Ovary (tissue), 7 donors: ENCODE measurements at regions not wholly inside any gene's neighbourhood (a gene's known extent, or its start where the extent isn't known, plus 50 kb on each side); places are given as distances from the start of the nearest gene placed in this dataset.

Experiments used
- DNase-seq, 5 donors: peaks; one replicate each; pipeline ENCODE4 v3.0.0-alpha.2; 2019 to 2020
- H3K27ac ChIP-seq, 2 donors: fragments of 200-600 bp; one replicate each; pipeline versions ENCODE4 v1.5.1 to v1.8.0; 2019 to 2022
- H3K27me3 ChIP-seq: fragments of 200-600 bp; one replicate; pipeline ENCODE4 v1.8.0; 2022
- H3K36me3 ChIP-seq: fragments of 200-600 bp; sonication (generic); one replicate; pipeline ENCODE4 v1.5.1; 2019
- H3K4me1 ChIP-seq: one replicate; pipeline ENCODE4 v1.8.1; 2013; ENCODE audit warnings: mild to moderate bottlenecking, moderate library complexity; ENCODE audit not compliant: insufficient read depth
- H3K4me3 ChIP-seq: fragments of 200-600 bp; sonication (generic); one replicate; pipeline ENCODE4 v1.5.1; 2017
- H3K9me3 ChIP-seq, 2 donors: fragments of 200-600 bp in 1 of 2; sonication (generic) in 1 of 2; one replicate each; pipeline versions ENCODE4 v1.5.1 to v1.8.1; 2013 to 2019; ENCODE audit warnings: mild to moderate bottlenecking in 1 of 2, moderate library complexity in 1 of 2
- EP300 ChIP-seq: sonication (generic); formaldehyde crosslinking; IDR thresholded peaks from one replicate; pipeline ENCODE4 v1.6.1; 2017; ENCODE audit warnings: antibody characterized with exemption
- POLR2A ChIP-seq: fragments of 450-650 bp; IDR thresholded peaks from one replicate; pipeline ENCODE4 v1.6.1; 2017; ENCODE audit warnings: antibody characterized with exemption, mild to moderate bottlenecking, moderate library complexity
- WGBS, 3 donors: extraction: QIAGEN DNeasy Blood & Tissue Kit in 1 of 3; methylation state at CpG; one replicate each; pipeline versions ENCODE4 v1.1.5 to v1.1.7; 2013 to 2017; 5-methylcytosine and 5-hydroxymethylcytosine counted together
- intact Hi-C, 4 donors: fragments of 100-400 bp; cut with DNase I; formaldehyde crosslinking; loops; one replicate each; pipeline versions ENCODE4 v1.11.0 to v1.15.1; 2022 to 2023
- TF ChIP-seq, protein P1 (sequence below), 3 donors: fragments of 450-650 bp in 2 of 3; fragments of 200-600 bp in 1 of 3; IDR thresholded peaks; one replicate each; pipeline versions ENCODE4 v1.5.1 to v1.8.0; 2016 to 2022; ENCODE audit warnings: antibody characterized with exemption in 3 of 3, mild to moderate bottlenecking in 1 of 3
- donor health status: DM: no; HTN: no; CAD: no; lungs with moderate emphysema.
- donor health status: DM: no; HTN: no; CAD: no.
- donor health status: Bipolar disorder and iron deficiency.
- donor health status: DM: no; HTN: no; CAD: no.
- donor health status: DM: yes; HTN: yes; CAD: no.

DNA sequence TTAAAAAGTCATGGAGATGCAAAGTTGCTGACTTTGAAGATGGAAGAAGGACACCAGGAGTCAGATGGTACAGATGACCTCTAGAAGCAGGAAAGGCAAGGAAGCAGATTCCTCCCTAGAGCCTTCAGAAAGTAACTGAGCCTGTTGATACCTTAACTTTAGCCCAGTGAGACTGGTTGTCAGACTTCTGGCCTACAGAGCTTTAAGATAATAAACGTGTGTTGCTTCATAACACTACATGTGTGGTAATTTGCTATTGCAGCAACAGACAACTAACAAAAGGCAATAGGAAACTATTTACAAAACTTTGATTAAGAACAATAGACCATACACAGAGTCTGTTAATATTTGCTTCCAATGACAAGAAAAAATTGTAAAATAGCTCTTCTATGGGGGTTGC lies 102.0 kb upstream of the USP38 start:
- no peaks in the 10 kb centered on the region for H3K9me3 ChIP-seq
- WGBS, 3 donors: 49 to 64% (median 55%) methylated on average over 1 of the region's 1 CpG
- H3K36me3 ChIP-seq: no peaks in the 10 kb centered on the region
- TF ChIP-seq POLR2A (no peak), EP300 (no peak)
- TF ChIP-seq, protein P1, sequence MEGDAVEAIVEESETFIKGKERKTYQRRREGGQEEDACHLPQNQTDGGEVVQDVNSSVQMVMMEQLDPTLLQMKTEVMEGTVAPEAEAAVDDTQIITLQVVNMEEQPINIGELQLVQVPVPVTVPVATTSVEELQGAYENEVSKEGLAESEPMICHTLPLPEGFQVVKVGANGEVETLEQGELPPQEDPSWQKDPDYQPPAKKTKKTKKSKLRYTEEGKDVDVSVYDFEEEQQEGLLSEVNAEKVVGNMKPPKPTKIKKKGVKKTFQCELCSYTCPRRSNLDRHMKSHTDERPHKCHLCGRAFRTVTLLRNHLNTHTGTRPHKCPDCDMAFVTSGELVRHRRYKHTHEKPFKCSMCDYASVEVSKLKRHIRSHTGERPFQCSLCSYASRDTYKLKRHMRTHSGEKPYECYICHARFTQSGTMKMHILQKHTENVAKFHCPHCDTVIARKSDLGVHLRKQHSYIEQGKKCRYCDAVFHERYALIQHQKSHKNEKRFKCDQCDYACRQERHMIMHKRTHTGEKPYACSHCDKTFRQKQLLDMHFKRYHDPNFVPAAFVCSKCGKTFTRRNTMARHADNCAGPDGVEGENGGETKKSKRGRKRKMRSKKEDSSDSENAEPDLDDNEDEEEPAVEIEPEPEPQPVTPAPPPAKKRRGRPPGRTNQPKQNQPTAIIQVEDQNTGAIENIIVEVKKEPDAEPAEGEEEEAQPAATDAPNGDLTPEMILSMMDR (IDR thresholded peaks at IDR 0.05): no peak
- intact Hi-C loops: no loop called here
- no peaks in the 10 kb centered on the region for H3K4me1 ChIP-seq
- no peak overlapping the region for H3K4me3 ChIP-seq
- H3K27ac ChIP-seq: no peak overlapping the region
- DNase-seq: no peak
- H3K27me3 ChIP-seq: no peaks in the 10 kb centered on the region

DNA sequence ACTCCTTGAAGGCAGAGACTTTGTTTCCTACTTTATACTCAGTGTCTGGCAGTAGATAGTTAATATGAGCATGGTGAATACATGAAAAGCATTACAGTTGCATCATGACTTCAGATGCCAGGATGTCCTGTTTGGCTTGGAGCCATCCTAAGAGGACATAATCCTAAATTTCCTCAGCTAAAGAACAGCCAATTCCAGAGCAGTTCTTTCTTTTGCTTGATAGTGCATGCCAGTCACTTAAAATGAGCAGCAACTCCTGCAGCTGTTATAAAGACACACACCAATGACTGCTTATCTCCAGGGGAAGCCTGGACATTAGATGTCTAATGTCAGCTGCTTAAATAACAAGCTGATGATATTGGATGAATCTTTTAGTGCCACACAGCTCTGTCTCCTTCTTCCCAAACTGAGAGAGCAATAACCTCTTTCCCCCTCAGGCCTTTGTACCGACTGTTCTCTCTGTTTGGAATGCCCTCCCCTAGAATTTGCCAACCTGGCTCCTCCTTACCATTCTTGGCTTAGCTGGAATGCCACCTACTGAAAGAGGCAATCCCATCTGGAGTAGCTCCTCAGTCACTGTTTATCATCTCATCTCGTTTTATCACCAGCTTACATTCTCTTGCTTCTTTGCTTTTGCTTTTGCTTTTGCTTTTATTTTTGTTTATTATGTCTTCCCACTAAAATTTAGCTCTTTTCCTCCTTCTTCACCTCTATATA lies 100.8 kb upstream of the USP38 start:
- 53 to 70% (median 61%) methylated on average over 2 of the region's 2 CpGs for WGBS, 3 donors
- Histone ChIP-seq H3K4me1 (no peaks in the 10 kb centered on the region), H3K4me3 (no peak overlapping the region), H3K27ac (no peak overlapping the region), H3K36me3 (no peaks in the 10 kb centered on the region), H3K9me3 (no peaks in the 10 kb centered on the region), H3K27me3 (no peaks in the 10 kb centered on the region)
- DNase-seq: no peak
- no peak for TF ChIP-seq EP300
- intact Hi-C loops: no loop called here

DNA sequence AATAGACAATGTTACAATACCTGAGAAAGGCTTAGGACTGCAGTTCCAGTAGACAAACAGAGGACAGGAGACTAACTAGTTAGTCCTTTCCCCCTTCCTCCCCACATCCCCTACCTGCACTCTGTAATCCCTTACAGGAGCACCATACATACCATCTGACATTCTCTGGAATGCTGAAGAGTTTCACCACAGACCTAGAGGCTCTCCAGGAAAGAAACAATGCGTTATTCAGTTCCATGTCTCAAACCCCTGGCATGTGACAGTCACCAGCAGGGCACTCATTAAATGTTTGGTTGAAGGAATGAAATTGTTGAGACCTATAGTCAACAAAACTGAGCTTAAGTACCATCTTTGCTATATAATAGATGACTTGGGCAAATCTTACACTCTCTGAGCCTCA lies 100.2 kb upstream of the USP38 start:
- Histone ChIP-seq H3K27ac (no peak overlapping the region), H3K4me3 (no peak overlapping the region), H3K36me3 (no peaks in the 10 kb centered on the region), H3K9me3 (no peaks in the 10 kb centered on the region), H3K27me3 (no peaks in the 10 kb centered on the region), H3K4me1 (no peaks in the 10 kb centered on the region)
- no peak for DNase-seq
- WGBS, 3 donors: 88 to 92% (median 91%) methylated on average over 1 of the region's 1 CpG
- intact Hi-C loops: no loop called here
- TF ChIP-seq POLR2A (no peak), EP300 (no peak)
- TF ChIP-seq, protein P1 (IDR thresholded peaks at IDR 0.05): no peak

DNA sequence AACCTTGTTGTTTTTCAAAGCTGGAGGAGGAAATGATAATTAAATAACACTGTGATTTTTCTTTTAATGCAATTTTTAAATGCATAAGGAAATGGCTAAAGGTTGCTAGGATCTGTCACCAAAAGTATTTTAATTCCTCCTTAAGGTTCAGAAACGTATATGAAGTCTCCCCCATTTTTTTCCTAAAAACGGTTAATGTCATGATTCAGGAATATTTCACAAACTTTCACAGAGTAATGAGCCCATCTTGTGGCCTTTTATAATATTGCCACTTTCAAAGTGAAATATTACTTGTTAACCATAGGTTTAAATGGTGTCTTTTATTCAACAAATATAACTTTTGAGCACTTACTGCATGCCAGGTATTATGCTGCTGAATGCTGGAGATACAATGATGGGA lies 99.5 kb upstream of the USP38 start:
- Histone ChIP-seq H3K27me3 (no peaks in the 10 kb centered on the region), H3K4me3 (no peak overlapping the region), H3K27ac (no peak overlapping the region), H3K36me3 (no peaks in the 10 kb centered on the region), H3K9me3 (no peaks in the 10 kb centered on the region), H3K4me1 (no peaks in the 10 kb centered on the region)
- DNase-seq: no peak
- TF ChIP-seq POLR2A (no peak), EP300 (no peak)
- TF ChIP-seq, protein P1 (IDR thresholded peaks at IDR 0.05): no peak
- WGBS, 3 donors: 3 to 6% (median 4%) methylated on average over 2 of the region's 2 CpGs
- intact Hi-C loops: no loop called here

DNA sequence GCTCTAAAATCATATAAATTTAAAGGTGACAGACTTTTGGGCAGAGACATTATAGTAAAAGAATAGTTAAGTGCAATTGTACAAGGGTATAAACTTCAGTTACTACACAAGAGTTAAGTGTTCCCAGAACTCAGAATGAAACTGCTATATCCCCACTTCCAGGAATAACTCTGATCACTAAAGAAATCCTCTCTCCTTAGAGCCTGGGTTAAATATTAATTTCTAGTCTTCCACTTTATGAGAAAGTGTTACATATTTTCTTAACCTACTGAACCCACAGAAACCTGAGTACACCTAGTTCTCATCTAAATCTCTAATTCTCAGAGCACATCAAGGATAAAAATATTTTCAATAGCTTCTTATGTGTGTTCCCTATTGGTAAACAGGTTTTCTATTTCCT lies 99.1 kb upstream of the USP38 start:
- H3K4me3 ChIP-seq: no peak overlapping the region
- no peak for TF ChIP-seq POLR2A
- no peak for TF ChIP-seq EP300
- TF ChIP-seq, protein P1 (IDR thresholded peaks at IDR 0.05): no peak
- H3K4me1 ChIP-seq: no peaks in the 10 kb centered on the region
- no peaks in the 10 kb centered on the region for H3K9me3 ChIP-seq
- intact Hi-C loops: no loop called here
- no peaks in the 10 kb centered on the region for H3K36me3 ChIP-seq
- H3K27me3 ChIP-seq: no peaks in the 10 kb centered on the region
- H3K27ac ChIP-seq: no peak overlapping the region
- no peak for DNase-seq
